ENCODE measurements at regions not wholly inside any gene's neighbourhood (a gene's known extent, or its start where the extent isn't known, plus 50 kb on each side); places are given as distances from the start of the nearest gene placed in this dataset.

- H3K79me1 ChIP-seq (ENCODE audit: insufficient read depth, low read depth, low read length, poor library complexity, severe bottlenecking) = no peaks in the 10 kb centered on the region
- no peak overlapping the region for H3K14ac ChIP-seq (ENCODE audit: insufficient read depth, low read length)
- H3K4me3 Mint-ChIP-seq = no peak overlapping the region
- H4K20me1 ChIP-seq (ENCODE audit: control insufficient read depth, insufficient read depth, insufficient read length) = no peaks in the 10 kb centered on the region
- no peak overlapping the region for H3K4ac ChIP-seq (ENCODE audit: low read depth, low read length)
- H3K18ac ChIP-seq (ENCODE audit: insufficient read length, low read depth, low read length) = no peak overlapping the region
- no peaks in the 10 kb centered on the region for H3K27me3 ChIP-seq (ENCODE audit: insufficient read depth, low read length)
- no peak overlapping the region for H2AK5ac ChIP-seq (ENCODE audit: insufficient read length, low read length)
- H3K27ac ChIP-seq (ENCODE audit: insufficient read length, low read depth, low read length) = no peak overlapping the region
- no peak overlapping the region for H4K91ac ChIP-seq (ENCODE audit: insufficient read length, low read depth, low read length)
- H3K79me2 ChIP-seq (ENCODE audit: insufficient read depth, low read length) = no peaks in the 10 kb centered on the region
- no peak overlapping the region for H3K56ac ChIP-seq (ENCODE audit: insufficient read length, low read depth, low read length)
- H4K8ac ChIP-seq (replicated peaks; ENCODE audit: insufficient read length, low read depth, low read length) = no peak overlapping the region
- no peaks in the 10 kb centered on the region for H3K36me3 Mint-ChIP-seq (ENCODE audit: insufficient read depth in 1 of 3, low read depth in 3 of 3)
- no peak overlapping the region for H3T11ph ChIP-seq (ENCODE audit: low read length)
- H3K23ac ChIP-seq (ENCODE audit: insufficient read length, low read depth, low read length) = no peak overlapping the region
- TF ChIP-seq, protein P1, sequence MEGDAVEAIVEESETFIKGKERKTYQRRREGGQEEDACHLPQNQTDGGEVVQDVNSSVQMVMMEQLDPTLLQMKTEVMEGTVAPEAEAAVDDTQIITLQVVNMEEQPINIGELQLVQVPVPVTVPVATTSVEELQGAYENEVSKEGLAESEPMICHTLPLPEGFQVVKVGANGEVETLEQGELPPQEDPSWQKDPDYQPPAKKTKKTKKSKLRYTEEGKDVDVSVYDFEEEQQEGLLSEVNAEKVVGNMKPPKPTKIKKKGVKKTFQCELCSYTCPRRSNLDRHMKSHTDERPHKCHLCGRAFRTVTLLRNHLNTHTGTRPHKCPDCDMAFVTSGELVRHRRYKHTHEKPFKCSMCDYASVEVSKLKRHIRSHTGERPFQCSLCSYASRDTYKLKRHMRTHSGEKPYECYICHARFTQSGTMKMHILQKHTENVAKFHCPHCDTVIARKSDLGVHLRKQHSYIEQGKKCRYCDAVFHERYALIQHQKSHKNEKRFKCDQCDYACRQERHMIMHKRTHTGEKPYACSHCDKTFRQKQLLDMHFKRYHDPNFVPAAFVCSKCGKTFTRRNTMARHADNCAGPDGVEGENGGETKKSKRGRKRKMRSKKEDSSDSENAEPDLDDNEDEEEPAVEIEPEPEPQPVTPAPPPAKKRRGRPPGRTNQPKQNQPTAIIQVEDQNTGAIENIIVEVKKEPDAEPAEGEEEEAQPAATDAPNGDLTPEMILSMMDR (conservative IDR thresholded peaks at IDR 0.05) = no peak
- H3K27ac Mint-ChIP-seq = 0 out of 7 replicates have a peak overlapping the region, but pooled peaks of 1 of the 3 experiments have one; percentile 31
- no peaks in the 10 kb centered on the region for H3K9me3 ChIP-seq (ENCODE audit: control insufficient read depth, low read depth, low read length)
- H2AFZ ChIP-seq (ENCODE audit: low read length) = no peak overlapping the region
- H4K5ac ChIP-seq (ENCODE audit: insufficient read length, low read depth, low read length) = no peak overlapping the region
- no peak for DNase-seq
- no peak overlapping the region for H2BK120ac ChIP-seq (ENCODE audit: low read depth, low read length, poor library complexity, severe bottlenecking)
- H3K23me2 ChIP-seq (ENCODE audit: insufficient read length, low read depth, low read length, poor library complexity, severe bottlenecking) = no peaks in the 10 kb centered on the region
- H3K4me2 ChIP-seq (ENCODE audit: insufficient read depth, insufficient read length, low read length) = no peak overlapping the region
- H2BK15ac ChIP-seq (ENCODE audit: low read depth, low read length) = no peak overlapping the region
- H3K9ac ChIP-seq (ENCODE audit: extremely low read depth, insufficient read length, low read length) = no peak overlapping the region
- H3K4me1 Mint-ChIP-seq = no peaks in the 10 kb centered on the region
- no CpG with 5 or more reads among the region's 4 CpGs for WGBS (ENCODE audit: extremely low coverage, insufficient read length, low lambda C conversion rate)
- no peak overlapping the region for H2BK5ac ChIP-seq (ENCODE audit: insufficient read length, low read length)
- no peak overlapping the region for H2BK12ac ChIP-seq (ENCODE audit: insufficient read length, low read depth, low read length)
- H3K4me1 ChIP-seq (ENCODE audit: insufficient read depth, low read length) = no peaks in the 10 kb centered on the region
- H3K27me3 Mint-ChIP-seq (ENCODE audit: low read depth) = no peaks in the 10 kb centered on the region
- H3K9me3 Mint-ChIP-seq = no peaks in the 10 kb centered on the region
- H2BK20ac ChIP-seq (ENCODE audit: low read depth, low read length, poor library complexity, severe bottlenecking) = no peak overlapping the region
These were observed 368.4 kb upstream of the MTNR1B start for GRCh38 chr11:92601048-92601447.
